ENCODE measurements at regions not wholly inside any gene's neighbourhood (a gene's known extent, or its start where the extent isn't known, plus 50 kb on each side); places are given as distances from the start of the nearest gene placed in this dataset.
"Not testable (repeated sequence)": the region's sequence is repeated elsewhere in the genome, so short reads cannot be mapped to it uniquely, and the experiment has no call there.

DNA sequence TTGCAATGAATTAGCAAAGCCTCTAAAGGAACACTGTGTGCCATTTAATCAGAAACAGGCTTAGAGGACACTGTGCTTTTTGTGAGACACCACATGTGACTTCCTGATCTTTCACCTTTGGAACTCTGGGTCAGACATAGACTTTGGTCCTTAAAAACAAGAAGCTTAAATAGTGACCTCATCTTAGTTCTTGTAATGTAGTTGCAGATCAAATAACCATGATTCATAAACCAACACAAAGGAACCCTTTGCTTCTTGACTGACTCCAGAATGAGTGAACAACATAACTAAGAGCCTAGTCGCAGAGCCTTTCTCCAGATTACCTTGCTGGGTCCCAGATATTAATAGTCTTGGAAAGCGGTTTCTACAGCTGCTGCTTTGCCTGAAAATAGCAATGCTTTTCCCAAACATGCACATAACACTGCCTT, 947.3 kb downstream of the SPATA31A6 start:
- not testable (repeated sequence) for H3K27me3 ChIP-seq (ENCODE audit: control insufficient read depth in 5 of 5, insufficient read depth in 4 of 5, low read length in 5 of 5); H3K9ac ChIP-seq (ENCODE audit: low read length in 5 of 5); H3K36me3 ChIP-seq (ENCODE audit: control insufficient read depth in 5 of 5, insufficient read depth in 5 of 5, low read length in 5 of 5); H3K27ac ChIP-seq (ENCODE audit: low read depth, low read length); H3K4me3 ChIP-seq (ENCODE audit: low read depth in 1 of 5, low read length in 5 of 5); H3K9me3 ChIP-seq (ENCODE audit: control insufficient read depth in 5 of 5, low read length in 5 of 5)
- peaks cover 0 to 16% (median 3%) of the 10 kb centered on the region in 5 donors for H3K4me1 ChIP-seq (ENCODE audit: control insufficient read depth in 5 of 5, insufficient read depth in 5 of 5, low read length in 5 of 5)

DNA sequence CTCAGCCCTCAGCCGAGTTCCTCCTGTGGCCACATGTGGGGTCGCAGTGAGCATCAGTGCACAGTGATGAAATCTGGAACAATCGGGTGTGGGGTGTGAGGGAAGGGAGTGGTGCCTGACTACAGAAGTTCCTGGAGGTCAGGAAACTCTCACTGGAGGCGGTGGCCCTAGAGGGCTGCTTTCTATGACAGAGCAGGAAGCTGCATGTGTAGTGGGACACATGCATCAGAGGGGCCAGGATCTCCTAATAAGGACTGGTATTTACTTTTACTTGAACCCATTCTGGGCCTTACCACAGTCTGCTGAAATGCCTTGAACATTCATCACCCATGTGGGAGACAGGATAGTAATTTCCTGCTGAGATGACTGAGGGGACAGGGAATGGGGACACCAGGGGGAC, 952.0 kb downstream of the SPATA31A6 start:
- not testable (repeated sequence) for H3K36me3 ChIP-seq (ENCODE audit: control insufficient read depth in 5 of 5, insufficient read depth in 5 of 5, low read length in 5 of 5); H3K4me1 ChIP-seq (ENCODE audit: control insufficient read depth in 5 of 5, insufficient read depth in 5 of 5, low read length in 5 of 5); H3K9ac ChIP-seq (ENCODE audit: low read length in 5 of 5); H3K27ac ChIP-seq (ENCODE audit: low read depth, low read length); H3K9me3 ChIP-seq (ENCODE audit: control insufficient read depth in 5 of 5, low read length in 5 of 5); H3K27me3 ChIP-seq (ENCODE audit: control insufficient read depth in 5 of 5, insufficient read depth in 4 of 5, low read length in 5 of 5); H3K4me3 ChIP-seq (ENCODE audit: low read depth in 1 of 5, low read length in 5 of 5)

DNA sequence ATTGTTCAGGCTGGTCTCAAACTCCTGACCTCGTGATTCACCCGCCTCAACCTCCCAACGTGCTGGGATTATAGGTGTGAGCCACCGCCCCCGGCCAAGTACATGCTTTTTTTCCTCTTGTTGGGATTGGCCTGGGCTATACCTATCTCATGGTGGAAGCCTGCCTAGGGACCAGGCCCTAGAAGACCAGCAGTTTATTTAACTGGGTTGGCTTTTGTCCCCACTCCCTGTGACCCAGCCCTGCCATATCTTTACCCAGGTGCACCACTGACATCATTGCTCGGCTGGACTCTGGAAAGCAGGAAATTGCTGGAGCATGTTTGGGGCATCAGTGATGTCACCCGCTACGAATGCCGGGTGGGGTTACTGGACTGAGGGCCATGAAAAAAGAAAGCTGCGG, 955.5 kb downstream of the SPATA31A6 start:
- not testable (repeated sequence) for H3K36me3 ChIP-seq (ENCODE audit: control insufficient read depth in 5 of 5, insufficient read depth in 5 of 5, low read length in 5 of 5); H3K9ac ChIP-seq (ENCODE audit: low read length in 5 of 5); H3K27me3 ChIP-seq (ENCODE audit: control insufficient read depth in 5 of 5, insufficient read depth in 4 of 5, low read length in 5 of 5); H3K4me1 ChIP-seq (ENCODE audit: control insufficient read depth in 5 of 5, insufficient read depth in 5 of 5, low read length in 5 of 5); H3K4me3 ChIP-seq (ENCODE audit: low read depth in 1 of 5, low read length in 5 of 5); H3K27ac ChIP-seq (ENCODE audit: low read depth, low read length); H3K9me3 ChIP-seq (ENCODE audit: control insufficient read depth in 5 of 5, low read length in 5 of 5)

DNA sequence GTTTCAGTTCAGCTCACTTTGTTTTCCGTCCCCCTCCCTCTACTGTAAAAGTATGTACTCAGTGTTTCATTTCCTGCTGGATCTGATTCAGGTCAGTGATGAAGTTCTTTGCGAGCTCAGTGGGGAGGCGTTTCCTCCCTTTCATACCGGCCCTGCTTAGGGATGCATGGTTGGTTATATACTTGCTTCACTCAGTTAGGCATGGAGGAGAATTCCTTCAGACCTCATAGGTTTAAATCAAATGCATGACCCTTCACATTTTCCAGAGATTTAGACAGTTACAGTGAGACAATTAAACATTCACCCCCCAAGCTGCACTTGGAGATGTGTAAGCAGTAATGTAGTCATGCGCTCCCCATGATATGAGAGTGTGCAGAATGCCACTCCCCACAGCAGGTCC, 955.9 kb downstream of the SPATA31A6 start:
- H3K36me3 ChIP-seq (ENCODE audit: control insufficient read depth in 5 of 5, insufficient read depth in 5 of 5, low read length in 5 of 5); H3K4me3 ChIP-seq (ENCODE audit: low read depth in 1 of 5, low read length in 5 of 5); H3K9me3 ChIP-seq (ENCODE audit: control insufficient read depth in 5 of 5, low read length in 5 of 5); H3K9ac ChIP-seq (ENCODE audit: low read length in 5 of 5); H3K27me3 ChIP-seq (ENCODE audit: control insufficient read depth in 5 of 5, insufficient read depth in 4 of 5, low read length in 5 of 5); H3K27ac ChIP-seq (ENCODE audit: low read depth, low read length); H3K4me1 ChIP-seq (ENCODE audit: control insufficient read depth in 5 of 5, insufficient read depth in 5 of 5, low read length in 5 of 5): not testable (repeated sequence)

DNA sequence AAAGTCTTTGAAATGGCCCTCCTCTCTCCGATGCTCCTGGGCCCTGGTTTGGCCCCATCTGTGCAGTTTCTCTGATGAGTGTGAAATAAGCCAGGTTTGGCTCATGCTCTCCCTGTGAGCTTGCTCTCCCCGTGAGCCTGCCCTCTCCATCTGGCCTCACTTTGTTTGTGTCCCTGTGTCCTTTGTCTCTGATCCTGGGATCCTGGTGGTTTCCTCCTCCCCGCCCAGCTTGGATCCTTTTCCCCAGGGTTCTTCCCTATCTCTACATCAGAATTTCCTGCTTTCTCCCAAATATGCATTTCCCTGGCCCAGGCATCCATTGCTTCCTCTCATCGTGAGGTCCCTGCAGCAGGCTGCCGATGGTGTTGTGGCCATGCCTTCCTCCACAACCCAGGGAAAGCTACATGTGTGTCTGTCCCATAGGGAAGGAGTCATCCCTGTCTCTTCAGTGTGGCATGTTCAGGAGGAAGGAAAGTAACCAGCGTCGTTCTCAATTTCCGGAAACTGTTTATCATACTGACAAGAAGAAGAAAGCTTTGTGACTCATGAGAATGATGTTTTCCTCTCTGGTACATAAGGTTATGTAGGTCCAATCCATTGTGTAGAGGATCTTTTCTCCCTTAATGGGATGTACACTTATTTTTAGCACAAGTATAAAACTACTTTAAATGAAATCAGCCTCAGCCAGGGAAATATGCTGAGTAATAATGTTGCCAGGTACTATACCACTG, 956.6 kb downstream of the SPATA31A6 start:
- not testable (repeated sequence) for H3K4me1 ChIP-seq (ENCODE audit: control insufficient read depth in 5 of 5, insufficient read depth in 5 of 5, low read length in 5 of 5); H3K27ac ChIP-seq (ENCODE audit: low read depth, low read length); H3K27me3 ChIP-seq (ENCODE audit: control insufficient read depth in 5 of 5, insufficient read depth in 4 of 5, low read length in 5 of 5); H3K9me3 ChIP-seq (ENCODE audit: control insufficient read depth in 5 of 5, low read length in 5 of 5); H3K9ac ChIP-seq (ENCODE audit: low read length in 5 of 5); H3K4me3 ChIP-seq (ENCODE audit: low read depth in 1 of 5, low read length in 5 of 5); H3K36me3 ChIP-seq (ENCODE audit: control insufficient read depth in 5 of 5, insufficient read depth in 5 of 5, low read length in 5 of 5)
